ENCODE measurements at regions not wholly inside any gene's neighbourhood (a gene's known extent, or its start where the extent isn't known, plus 50 kb on each side); places are given as distances from the start of the nearest gene placed in this dataset.
"Not testable (repeated sequence)": the region's sequence is repeated elsewhere in the genome, so short reads cannot be mapped to it uniquely, and the experiment has no call there.

- DNase-seq, result no peak
Measured at GRCh38 chr1:228870041-228870713, 134.9 kb downstream of the RHOU start.

- DNase-seq, result no peak
Measured at GRCh38 chr1:228871314-228872061, 136.2 kb downstream of the RHOU start.

DNA sequence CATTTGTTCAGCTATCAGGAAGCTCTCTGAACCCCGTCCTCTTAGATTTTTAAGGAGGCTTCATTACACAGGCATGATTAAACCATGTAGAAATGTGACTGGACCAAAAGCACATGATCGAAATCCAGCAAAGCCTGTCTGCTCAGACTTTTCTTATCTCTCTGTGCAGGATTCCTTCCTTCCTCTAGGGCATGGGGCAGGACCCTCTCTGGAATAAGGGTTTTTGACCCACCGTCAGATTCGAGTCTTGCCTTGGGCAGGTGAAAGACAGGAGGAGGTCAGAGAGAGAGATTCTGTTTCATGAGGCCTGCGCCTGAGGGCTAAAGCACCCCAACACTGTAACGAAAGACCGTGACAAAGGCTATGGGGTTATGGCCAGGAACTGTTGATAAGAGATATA, 136.8 kb downstream of the RHOU start:
- DNase-seq, result no peak

- DNase-seq, result no peak
Measured at GRCh38 chr1:228873709-228874108, 138.4 kb downstream of the RHOU start.

DNA sequence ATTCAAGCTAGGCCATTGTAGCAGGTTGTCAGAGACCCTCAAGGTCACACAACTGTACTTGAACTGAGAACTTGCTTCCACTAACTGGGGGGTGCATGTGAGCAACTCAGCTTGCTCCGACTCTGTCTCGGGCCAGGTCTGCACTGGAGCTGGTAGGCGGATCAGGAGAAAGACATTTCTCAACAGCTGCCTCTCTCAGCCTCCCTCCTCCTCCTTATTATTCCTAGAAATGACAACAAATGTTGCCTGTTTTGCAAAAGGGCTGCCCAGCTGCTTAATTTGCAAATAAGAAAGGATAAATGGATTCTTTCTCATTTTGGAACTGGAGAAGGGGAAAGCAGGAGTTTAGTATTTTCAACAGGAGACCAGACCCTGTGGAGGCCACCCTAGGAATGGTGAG, 140.5 kb downstream of the RHOU start:
- no peak for DNase-seq

GRCh38 chr1:228876187-228876586, 140.9 kb downstream of the RHOU start:
- DNase-seq, result no peak

DNA sequence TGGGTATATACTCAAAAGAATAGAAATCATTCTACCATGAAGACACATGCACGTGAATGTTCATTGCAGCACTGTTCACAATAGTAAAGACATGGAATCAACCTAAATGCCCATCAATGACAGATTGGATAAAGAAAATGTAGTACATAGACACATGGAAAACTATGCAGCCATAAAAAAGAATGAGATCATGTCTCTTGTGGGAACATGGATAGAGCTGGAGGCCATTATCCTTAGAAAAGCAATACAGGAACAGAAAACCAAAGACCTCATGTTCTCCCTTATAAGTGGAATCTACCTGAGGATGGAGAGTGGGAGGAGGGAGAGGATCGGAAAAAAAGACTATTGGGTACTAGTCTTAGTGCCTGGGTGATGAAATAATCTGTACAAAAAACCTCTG, 143.9 kb downstream of the RHOU start:
- no peak for DNase-seq

- DNase-seq, result no peak
Measured at GRCh38 chr1:228882041-228882770, 146.9 kb downstream of the RHOU start.

DNA sequence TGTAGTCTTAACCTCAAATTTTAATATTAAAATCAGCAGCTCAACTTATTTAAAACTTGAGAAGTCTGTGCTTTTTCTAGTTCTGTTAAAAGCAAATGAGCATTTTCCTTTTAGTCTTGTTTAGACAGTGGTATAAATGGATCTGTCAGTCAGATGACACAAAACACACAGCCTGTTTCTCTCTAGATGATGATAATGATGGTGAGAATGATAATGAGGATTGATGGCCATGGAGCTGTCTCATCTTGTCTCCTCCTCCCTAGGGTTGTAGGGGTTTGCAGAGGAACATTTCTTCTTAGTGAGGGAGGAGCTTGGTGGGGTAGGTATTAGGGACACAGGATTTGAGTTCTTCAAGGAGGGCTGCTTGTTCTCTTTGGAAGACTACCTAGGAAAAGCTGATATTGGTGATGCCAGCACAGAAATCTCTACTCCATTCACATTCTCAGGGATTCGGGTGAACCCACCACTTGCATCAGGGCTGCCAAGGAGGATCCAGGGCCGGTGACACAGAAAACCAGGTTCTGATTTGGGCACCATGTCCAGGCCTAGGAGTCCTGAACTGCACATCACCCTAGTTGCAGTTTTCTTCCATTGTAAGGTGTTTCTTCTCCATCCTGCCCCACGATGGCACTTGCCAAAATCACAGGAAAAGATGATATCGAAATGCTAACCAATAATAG, 147.6 kb downstream of the RHOU start:
- no peak for DNase-seq

GRCh38 chr1:228883535-228883934, 148.3 kb downstream of the RHOU start:
- no peak for DNase-seq

DNA sequence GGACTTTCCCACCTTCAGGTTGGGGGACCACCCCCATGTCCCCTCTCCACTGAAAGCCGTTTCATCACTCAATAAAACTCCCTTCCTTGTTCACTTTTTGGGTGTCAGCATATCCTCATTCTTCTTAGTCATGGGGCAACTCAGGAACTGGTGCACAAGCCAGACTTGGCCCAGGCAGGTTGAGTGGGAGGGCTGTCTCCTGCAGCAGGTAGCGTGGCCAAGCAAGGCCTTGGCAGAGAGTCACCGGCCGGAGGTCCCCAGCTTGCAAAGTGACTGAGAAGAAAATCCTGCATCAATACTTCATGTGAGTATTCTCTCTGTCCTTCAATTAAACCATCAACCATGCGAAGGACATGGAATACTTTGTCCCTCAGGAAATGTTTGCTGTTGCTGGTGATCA, 148.9 kb downstream of the RHOU start:
- no peak for DNase-seq

DNA sequence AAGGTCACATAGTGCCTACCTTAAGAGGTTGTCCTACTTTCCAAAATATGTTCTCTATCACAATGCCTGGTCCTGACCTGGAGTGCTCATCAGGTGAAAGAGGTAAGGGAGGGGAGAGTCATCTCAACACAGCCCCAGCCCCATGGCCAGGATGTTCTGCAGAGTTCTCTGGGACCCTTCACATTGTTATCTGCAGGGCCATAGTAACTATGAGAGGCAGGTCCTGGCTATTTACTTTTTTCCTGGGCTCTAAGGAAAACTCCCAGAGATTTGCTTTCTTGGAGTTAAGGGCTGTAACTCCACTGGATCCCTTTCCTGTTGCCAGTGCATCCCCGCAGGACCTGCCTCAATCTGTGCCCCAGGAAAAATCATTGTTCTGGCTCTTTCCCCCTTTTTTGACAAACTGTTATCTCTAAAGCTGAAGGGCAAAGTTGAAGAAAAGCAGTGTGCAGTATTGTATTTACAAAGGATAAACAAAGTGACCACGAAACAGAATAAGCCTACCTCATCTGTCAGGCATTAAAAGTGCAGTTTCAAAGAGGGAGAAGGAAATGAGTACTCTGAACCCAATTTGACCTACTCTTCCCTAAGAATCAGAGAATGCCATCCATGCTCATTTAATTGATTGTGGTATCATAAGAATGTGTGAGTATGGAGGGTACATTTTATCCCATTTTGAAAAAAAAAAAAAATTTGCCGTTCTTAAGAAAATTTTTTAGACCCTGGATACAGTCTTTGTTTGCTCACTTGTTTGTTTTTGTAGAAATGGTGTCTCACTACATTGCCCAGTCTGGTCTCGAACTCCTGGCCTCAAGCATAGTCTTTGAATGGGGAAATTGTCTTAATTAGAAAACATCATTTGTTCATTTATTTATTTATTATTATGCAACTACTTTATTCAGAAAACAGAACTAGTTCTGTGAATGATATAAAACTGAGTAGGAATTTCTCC, 149.6 kb downstream of the RHOU start:
- no peak for DNase-seq

- no peak for DNase-seq
Measured at GRCh38 chr1:228885845-228886244, 150.6 kb downstream of the RHOU start.

DNA sequence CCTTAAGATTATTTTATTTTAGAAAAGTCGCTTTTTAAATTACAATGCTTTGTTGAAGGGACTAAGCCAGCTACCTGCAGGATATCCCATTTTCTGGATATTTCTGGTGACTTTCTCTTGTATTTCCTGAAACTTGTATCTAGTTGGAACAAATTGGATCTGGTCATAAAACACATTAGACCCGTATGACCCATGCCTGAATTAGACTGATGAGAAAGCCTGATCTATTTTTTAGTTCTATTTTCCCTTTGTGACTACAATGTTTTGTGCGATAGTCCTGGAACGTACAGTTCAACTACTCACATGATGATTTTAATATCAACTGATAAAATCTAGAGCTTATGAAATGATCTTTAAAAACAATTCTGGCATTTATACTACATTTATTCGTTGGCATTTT, 151.8 kb downstream of the RHOU start:
- DNase-seq, result no peak

DNA sequence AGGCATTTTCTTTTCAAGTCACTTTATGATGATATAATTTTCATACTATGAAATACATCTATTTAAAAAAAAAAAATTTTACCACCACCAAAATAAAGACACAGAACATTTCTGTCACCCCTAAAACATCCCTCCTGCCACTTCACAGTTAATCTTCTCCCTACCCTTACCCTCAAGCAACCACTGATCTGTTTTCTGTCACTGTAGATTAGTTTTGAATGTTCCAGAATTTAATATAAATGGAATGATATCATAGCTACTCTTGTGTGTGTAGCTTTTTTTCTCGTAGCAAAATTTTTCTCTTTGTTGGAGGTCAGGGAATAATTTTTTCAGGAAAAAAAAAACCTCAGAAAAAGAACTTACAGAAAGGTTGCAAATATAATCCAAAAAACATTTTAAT, 152.7 kb downstream of the RHOU start:
- DNase-seq, result no peak

DNA sequence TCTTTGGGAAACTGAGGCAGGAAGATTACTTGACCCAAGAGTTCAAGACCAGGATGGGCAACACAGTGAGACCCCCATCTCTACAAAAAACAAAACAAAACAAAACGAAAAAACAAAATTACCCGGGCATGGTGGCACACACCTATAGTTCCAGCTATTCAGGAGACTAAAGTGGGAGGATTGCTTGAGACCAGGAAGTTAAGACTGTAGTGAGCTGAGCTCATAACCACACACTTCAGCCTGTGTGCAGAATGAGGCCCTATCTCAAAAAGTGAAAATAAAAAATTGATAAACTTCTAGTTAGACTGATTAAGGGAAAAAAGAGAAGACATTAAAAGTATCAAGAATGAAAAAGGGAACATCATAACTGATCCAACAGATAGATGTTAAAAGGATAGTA, 154.0 kb downstream of the RHOU start:
- no peak for DNase-seq

DNA sequence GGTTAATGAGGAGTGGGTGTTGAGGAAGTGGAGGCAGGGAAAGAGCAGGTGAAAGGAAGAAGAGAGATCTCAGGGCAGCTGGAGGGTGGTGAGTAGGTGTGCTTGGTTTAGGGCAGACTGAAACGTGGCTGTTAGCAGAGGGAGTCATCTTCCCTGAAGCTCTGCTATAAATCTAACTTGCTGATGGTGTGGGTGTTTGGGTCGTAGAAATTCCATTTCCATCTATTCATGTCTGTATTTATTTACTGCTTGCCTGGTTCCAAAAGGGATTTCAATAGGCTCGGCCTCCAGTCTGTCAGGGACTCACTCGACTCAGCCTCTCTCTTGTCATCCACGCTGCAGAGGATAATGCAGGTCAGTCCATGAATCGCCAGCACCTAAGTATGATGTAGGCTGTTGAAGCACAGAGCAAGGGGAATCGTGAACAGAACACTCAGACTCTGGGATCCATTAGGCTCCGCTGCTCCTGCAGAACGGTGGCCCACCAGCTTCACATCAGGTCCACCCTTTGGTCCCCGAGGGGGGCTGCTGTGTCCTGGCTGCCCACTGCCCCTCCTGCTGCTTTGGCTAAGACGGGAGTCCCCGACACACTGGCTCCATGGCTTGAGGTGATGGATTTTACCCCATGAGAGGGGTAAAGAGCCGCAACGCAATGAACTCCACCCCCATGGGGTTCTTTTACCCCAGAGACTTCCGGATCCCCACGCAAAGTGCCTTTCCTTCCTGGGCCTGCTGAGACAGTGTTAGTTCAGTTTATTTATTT, 156.2 kb downstream of the RHOU start:
- no peak for DNase-seq

DNA sequence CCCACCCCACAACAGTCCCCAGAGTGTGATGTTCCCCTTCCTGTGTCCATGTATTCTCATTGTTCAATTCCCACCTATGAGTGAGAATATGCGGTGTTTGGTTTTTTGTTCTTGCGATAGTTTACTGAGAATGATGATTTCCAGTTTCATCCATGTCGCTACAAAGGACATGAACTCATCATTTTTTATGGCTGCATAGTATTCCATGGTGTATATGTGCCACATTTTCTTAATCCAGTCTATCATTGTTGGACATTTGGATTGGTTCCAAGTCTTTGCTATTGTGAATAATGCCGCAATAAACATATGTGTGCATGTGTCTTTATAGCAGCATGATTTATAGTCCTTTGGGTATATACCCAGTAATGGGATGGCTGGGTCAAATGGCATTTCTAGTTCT, 156.9 kb downstream of the RHOU start:
- not testable (repeated sequence) for DNase-seq

DNA sequence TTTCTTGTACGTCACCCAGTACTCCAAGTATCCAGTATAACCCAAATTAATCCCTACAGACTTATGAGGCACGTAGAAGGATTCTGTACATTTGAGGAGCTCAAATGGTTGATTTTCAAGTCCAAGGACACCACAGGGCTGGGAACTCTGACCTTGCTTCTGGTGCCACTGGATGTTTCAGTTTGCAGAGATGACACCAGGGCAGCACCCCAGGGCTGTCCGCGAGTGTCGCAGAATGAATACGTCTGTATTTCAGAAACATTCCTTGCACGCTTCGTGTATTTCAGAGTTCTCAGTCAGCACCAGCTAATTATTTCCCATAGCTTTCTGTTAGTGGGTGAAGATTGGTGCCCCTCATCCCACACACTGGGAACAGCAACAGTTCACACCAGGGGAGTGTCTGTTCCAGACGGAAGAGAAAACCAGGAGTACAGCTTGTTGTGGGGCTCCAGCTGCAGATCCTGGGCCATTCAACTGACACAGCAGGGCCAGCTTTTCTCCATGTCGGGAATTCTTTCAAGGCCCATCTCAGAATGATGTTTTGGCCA, 159.2 kb downstream of the RHOU start:
- DNase-seq, result no peak

GRCh38 chr1:228897901-228898300, 162.6 kb downstream of the RHOU start:
- no peak for DNase-seq

DNA sequence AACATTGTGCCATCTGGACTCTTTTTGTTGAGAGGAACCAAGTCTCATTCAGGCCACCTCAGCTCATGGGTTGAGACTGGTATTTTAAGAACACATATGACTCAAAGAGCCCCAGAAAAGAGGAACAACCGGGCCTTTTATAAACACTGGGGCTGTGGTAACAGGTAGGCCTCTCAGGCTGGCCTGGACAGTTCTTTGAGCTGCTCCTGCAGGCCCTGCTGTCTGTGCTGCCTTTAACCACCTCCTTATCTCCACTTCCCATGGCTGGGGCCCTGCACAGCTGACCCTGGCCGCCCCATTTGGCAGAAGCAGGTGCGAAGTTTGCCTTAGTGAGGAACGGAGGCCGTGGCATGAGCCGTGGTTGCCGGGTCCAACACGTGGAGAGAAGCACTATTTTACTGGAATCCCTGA, 163.3 kb downstream of the RHOU start:
- DNase-seq, result peak; percentile 47
